NB4 (cell line): ENCODE measurements at regions not wholly inside any gene's neighbourhood (a gene's known extent, or its start where the extent isn't known, plus 50 kb on each side); places are given as distances from the start of the nearest gene placed in this dataset.
"Not testable (repeated sequence)": the region's sequence is repeated elsewhere in the genome, so short reads cannot be mapped to it uniquely, and the experiment has no call there.

ENCODE experiments used
- DNase-seq: peaks from one replicate; pipeline ENCODE4 v3.0.0; 2010; ENCODE audit warnings: low read depth
- H3K4me3 ChIP-seq: one replicate; pipeline ENCODE4 v1.5.1; 2011; ENCODE audit warnings: mild to moderate bottlenecking, low read depth, low read length, moderate library complexity
- MYC ChIP-seq: IDR thresholded peaks from 2 replicates; pipeline ENCODE4 v1.6.1; 2011; ENCODE audit warnings: low read depth, low read length
- POLR2A ChIP-seq: IDR thresholded peaks from 2 replicates; pipeline ENCODE4 v1.6.1; 2011; ENCODE audit warnings: mild to moderate bottlenecking; ENCODE audit not compliant: insufficient read length; ENCODE audit errors: extremely low read depth
- TF ChIP-seq, protein P1 (sequence below): IDR thresholded peaks from one replicate; pipeline ENCODE4 v1.5.1; 2012; ENCODE audit warnings: low read depth, low read length
- TF ChIP-seq, protein P2 (sequence below): IDR thresholded peaks from 2 replicates; pipeline ENCODE4 v1.6.1; 2011; ENCODE audit warnings: low read depth, low read length

DNA sequence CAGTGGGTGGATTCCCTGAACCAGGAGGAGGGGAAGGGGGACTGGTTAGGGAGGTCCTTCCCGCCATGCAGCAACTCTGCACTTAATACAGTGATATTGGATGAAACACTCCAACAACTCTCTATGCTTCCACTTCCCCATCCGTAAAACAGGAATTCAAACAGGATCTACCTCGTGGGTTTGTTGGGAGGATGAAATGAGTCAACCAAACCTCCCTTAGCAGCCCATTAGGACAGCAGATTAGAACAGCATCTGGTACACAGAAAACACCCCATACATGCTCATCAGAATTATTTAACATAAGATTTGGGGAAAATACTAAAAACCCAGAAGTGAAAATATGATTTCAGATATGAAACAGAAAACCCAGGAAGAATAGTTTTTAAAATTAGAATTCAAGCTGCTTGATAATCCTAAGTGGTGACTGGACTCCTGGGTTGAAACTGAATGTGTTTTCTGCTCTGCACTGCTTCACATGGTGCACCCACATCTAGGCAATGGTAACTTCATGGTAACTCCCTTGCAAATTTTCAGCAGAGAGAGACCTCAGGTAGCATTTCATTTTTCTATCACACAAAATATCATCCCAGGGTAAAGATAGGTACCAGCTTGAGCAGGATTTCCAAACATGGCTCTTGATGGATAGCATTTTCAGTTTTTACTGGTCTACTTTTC is 326.8 kb upstream of the FRG2C start:
- no peak overlapping the region for H3K4me3 ChIP-seq
- DNase-seq: no peak
- TF ChIP-seq POLR2A: no peak
- TF ChIP-seq, protein P1, sequence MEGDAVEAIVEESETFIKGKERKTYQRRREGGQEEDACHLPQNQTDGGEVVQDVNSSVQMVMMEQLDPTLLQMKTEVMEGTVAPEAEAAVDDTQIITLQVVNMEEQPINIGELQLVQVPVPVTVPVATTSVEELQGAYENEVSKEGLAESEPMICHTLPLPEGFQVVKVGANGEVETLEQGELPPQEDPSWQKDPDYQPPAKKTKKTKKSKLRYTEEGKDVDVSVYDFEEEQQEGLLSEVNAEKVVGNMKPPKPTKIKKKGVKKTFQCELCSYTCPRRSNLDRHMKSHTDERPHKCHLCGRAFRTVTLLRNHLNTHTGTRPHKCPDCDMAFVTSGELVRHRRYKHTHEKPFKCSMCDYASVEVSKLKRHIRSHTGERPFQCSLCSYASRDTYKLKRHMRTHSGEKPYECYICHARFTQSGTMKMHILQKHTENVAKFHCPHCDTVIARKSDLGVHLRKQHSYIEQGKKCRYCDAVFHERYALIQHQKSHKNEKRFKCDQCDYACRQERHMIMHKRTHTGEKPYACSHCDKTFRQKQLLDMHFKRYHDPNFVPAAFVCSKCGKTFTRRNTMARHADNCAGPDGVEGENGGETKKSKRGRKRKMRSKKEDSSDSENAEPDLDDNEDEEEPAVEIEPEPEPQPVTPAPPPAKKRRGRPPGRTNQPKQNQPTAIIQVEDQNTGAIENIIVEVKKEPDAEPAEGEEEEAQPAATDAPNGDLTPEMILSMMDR: no peak
- TF ChIP-seq, protein P2, sequence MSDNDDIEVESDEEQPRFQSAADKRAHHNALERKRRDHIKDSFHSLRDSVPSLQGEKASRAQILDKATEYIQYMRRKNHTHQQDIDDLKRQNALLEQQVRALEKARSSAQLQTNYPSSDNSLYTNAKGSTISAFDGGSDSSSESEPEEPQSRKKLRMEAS: no peak
- no peak for TF ChIP-seq MYC

DNA sequence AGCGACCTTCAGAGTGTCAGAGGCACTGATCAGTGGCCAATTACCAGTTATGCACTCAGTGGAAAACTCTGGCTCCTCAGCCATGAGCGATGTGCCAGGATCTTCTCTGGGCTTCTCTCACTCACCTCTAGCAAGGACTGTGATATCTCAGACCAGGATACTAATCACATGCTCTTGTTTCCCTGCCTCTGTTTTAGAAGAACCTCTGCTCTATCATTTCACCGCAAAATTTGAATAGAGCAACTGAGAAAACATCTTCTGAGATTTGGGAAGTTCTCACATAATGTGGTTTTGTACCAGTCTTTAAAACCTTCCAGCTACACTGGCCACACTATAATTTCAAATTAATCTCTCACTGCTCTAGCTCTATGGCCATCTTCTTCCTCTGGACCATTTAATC is 325.8 kb upstream of the FRG2C start:
- no peak overlapping the region for H3K4me3 ChIP-seq
- no peak for DNase-seq
- TF ChIP-seq MYC: no peak

DNA sequence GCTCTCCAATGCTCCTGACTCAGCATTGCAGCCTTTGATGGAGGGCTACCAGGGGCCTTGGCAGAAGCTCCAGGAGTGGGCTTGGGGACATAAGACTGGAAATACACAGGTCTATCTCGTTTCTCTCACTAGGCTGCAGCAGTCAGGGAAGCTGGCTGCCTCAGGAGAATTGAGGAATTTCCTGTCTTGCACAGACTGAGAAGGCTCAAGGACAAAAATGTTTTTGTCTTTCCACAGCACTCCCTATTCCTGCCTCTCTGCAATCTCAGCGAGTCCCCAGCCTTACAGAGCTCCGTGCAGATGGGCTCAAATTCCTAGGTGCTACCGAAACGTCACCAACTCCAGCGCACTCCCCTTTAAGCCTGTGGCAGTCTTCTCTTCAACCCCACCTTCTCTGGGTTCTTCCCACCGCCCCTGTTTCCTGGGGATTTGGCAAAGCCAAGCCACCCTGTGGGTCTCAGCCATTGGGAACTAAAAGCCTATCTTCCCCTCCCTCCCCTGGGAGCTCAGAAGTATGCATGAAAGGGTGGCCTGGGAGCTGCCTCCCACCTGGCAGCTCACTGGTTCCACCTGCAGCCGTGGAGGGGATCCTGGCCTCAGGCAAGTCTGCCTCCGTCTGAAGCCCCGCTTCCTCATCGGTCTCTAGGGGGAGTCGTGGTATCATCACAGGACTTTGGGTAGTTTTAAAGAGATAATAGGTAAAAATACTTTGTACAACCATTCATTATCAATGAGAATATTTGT is 322.6 kb upstream of the FRG2C start:
- DNase-seq: peak; percentile 2
- TF ChIP-seq, protein P2: no peak
- H3K4me3 ChIP-seq: no peak overlapping the region

DNA sequence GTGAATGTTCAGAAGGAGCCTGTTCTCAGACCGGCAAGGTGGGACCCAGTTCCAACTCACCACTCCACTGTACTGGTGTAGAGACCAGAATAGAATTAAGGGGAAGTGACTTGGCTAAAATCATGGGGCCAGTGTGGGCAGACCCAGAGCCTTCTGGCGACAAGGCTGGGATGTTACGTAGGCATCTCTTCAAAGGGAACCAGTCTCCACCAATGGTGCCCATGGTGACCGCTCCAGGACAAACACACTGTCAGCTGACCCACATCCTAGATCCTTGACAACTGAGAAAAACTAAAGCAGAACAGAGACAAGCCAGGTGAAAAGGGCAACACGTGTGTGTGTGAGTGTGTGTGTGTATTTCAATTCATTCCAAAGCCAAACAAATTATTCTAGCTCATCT is 321.7 kb upstream of the FRG2C start:
- peak; percentile 8 for DNase-seq
- no peak overlapping the region for H3K4me3 ChIP-seq
- TF ChIP-seq POLR2A (no peak), MYC (no peak)
- TF ChIP-seq, protein P1: no peak
- TF ChIP-seq, protein P2: no peak

DNA sequence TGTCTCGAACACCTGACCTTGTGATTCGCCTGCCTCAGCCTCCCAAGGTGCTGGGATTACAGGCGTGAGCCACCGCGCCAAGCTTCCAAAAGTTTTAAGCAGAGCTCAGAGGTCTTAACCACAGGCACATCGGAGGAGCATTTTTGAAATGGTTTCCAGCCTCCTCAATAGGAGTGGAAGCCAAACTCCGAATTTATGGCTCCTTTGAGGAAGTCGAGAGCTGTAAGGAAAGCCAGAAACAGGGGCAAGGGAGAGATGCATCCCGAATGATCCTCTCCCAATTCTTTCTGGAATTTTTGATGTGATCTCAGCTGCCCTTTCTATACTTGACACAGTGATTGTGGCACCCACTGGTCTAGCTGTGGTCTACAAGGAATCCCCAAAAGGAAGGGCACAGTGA is 313.6 kb upstream of the FRG2C start:
- DNase-seq, H3K4me3 ChIP-seq: not testable (repeated sequence)

DNA sequence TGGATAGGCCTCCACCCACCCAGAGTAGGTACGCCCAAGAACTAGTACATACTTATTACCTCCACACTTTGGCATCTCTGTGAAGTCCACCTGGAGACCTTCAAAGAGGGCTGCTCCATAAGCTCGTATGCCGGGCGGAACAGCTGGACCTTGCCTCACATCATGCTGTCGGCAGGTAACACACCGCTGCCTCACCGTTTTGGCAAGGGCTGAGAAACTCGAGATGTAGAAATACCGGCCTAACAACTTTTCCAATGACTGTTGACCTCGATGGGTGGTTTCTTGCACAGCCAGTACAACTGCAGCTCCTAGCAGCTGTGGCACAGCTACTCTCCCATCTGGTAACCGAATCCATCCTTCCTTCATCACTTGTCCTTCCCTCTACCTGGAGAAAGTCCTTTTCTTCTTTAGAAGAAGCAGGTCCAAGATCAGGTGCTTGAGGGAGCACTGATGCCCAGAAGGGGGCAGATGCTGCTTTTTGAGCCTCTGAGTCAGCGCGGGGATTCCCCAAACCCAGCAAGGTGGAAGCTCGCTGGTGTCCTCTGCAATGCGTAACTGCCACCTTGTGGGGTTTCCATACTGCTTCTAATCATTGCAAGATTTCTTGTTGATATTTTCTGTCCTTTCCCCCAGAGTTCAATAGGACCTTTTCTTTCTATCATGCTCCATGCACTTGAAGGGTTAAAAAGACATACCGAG is 301.9 kb upstream of the FRG2C start:
- not testable (repeated sequence) for DNase-seq, H3K4me3 ChIP-seq

DNA sequence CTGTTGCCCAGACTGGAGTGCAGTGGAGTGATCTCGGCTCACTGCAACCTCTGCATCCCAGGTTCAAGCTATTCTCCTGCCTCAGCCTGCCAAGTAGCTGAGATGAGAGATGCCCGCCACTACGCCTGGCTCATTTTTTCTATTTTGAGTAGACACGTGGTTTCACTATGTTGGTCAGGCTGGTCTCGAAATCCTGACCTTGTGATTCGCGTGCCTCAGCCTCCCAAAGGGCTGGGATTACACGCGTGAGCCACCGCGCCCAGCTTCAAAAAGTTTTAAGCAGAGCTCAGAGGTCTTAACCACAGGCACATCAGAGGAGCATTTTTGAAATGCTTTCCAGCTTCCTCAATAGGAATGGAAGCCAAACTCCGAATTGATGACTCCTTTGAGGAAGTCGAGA is 291.2 kb upstream of the FRG2C start:
- H3K4me3 ChIP-seq, DNase-seq: not testable (repeated sequence)

DNA sequence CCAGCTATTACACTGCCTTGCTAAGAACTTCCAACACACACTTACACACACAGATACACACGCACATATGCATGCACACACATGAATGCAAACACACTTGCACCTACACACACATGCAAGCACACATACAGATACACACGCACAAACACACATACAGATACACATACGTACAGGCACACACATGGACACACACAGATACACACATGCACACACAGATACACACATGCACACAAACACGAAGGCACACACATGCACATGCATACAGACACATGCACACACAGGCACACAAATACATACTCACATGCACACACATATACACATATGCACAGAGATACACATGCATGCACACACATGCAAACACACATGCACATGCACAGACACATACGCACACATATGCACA is 284.3 kb upstream of the FRG2C start:
- H3K4me3 ChIP-seq, DNase-seq: not testable (repeated sequence)

DNA sequence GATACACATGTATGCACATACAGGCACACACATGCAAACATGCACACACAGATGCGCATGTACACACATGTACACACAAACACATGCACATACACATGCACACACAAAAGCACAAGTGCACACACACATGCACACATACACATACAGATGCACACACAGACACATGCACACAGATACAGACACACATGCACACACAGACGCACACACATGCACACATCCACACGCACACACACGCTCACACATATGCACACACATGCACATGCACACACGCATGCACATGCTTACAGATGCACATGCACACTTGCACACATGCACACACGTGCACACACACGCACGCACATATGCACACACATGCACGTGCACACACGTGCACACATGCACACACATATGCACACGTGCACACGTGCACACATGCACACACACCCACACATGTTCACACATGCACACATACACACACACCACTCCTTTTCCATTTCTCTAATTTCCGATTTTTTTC is 283.8 kb upstream of the FRG2C start:
- DNase-seq: no peak
- no peak overlapping the region for H3K4me3 ChIP-seq
- TF ChIP-seq, protein P1: no peak
- TF ChIP-seq MYC (no peak), POLR2A (no peak)
- TF ChIP-seq, protein P2: no peak

DNA sequence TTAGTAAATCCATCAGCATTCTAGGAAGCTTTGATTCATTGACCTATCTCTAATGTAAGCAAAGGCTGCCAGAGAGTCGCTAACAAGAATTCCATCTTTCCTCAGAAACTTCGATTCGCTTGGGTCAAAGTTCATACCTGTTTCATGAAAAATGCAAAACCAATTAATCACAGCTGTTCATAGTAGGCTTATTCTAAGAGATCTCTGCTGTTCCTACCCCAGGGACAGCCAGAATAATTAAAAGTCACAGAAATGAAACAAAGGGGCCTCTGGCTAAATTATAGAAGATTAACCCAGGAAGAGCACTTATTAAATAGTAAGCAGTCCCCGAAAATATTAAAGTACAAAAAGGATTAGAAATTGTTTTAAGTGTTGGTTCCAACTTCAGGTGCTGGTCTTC is 280.1 kb upstream of the FRG2C start:
- not testable (repeated sequence) for DNase-seq, H3K4me3 ChIP-seq

DNA sequence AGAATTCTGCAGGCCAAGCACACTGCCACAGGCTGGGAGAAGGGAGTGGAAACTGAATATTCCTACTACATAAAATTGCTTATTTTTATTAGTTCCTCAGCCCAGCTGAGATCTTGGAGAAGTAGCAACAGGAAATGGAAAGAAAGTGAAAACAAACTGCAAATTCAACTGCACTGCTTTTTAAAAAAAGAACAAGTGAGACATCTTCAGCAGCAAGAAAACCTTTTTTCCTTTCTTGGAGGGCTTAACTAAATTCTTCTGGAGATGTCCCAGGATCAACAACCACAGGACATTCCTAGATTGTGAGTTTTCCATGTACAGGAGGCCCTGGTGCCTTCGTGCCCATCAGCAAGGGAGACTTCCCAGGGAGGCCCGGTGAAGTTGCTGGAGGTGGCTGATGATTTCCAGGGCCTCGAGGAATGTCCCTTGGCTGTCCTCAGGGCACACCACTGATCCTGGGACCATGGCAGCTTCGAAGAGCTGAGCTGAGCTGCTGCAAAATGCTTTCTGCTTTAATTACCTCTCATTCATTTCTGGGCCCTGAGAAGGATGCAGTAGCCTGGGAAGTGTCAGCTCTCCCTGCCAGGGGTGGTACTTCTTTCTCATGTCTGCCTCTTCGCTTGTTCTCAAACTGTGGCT is 275.5 kb upstream of the FRG2C start:
- not testable (repeated sequence) for DNase-seq, H3K4me3 ChIP-seq

DNA sequence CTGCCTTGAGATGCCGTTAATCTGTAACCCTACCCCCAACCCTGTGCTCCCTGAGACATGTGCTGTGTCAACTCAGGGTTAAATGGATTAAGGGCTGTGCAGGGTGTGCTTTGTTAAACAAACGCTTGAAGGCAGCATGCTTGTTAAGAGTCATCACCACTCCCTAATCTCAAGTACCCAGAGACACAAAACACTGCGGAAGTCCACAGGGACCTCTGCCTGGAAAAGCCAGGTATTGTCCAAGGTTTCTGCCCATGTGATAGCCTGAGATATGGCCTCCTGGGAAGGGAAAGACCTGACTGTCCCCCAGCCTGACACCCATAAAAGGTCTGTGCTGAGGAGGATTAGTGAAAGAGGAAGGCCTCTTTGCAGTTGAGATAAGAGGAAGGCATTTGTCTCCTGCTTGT is 270.8 kb upstream of the FRG2C start:
- not testable (repeated sequence) for DNase-seq, H3K4me3 ChIP-seq
